GM12892 (cell line): ENCODE measurements at regions not wholly inside any gene's neighbourhood (a gene's known extent, or its start where the extent isn't known, plus 50 kb on each side); places are given as distances from the start of the nearest gene placed in this dataset.

Source experiments
- POLR2A ChIP-seq: IDR thresholded peaks from 2 replicates; pipeline ENCODE4 v1.6.1; 2011; ENCODE audit warnings: low read depth, low read length, control low read depth
- TAF1 ChIP-seq: IDR thresholded peaks from 2 replicates; pipeline ENCODE4 v1.6.1; 2011; ENCODE audit warnings: low read depth, mild to moderate bottlenecking, control low read depth, low read length, borderline replicate concordance

DNA sequence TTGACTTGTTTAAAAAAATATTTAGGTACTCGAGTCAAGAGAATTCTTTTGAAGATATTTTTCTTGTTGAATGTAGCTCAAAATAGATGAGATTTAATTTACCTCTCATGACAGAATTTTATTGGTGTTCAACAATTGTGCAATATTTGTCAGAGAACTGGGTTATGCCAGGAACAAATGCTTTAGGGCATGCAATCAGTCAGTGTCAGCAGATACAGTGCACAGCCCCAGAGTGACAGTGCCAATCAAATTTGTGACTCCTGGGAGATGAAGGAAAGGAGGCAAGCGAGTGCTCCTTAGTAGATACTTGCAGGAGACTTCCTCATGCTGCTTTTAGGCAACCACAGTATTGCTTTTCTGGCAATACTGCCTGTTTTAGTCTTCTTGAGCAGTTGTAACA lies 81.2 kb upstream of the DSEL start:
- TF ChIP-seq POLR2A (no peak), TAF1 (no peak)
